RKO (cell line): ENCODE measurements at regions not wholly inside any gene's neighbourhood (a gene's known extent, or its start where the extent isn't known, plus 50 kb on each side); places are given as distances from the start of the nearest gene placed in this dataset.
"Not testable (repeated sequence)": the region's sequence is repeated elsewhere in the genome, so short reads cannot be mapped to it uniquely, and the experiment has no call there.

Experiments used
- DNase-seq: peaks from one replicate; pipeline ENCODE4 v3.0.0-alpha.2; 2016; ENCODE audit warnings: low spot score

DNA sequence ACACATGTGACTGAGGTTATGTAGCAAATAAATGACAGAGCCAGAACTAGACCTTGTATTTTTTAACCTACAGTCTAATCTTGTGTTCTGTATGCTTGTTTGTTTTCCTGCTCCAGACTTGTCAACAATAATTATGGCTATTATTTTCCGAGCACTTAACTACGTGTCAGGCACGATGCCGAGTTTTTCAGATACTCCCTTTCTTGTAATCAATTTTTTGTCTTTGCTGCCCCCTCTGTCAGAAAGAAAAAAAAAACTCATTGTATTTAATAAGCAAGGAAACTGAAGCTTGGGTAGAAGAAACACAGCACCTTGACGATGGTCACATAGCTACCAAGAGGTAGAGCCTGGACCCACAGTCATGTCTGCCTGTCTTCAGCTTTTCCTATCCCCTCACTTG, 95.7 kb upstream of the TRIM77 start:
- peak; percentile 20 for DNase-seq

DNA sequence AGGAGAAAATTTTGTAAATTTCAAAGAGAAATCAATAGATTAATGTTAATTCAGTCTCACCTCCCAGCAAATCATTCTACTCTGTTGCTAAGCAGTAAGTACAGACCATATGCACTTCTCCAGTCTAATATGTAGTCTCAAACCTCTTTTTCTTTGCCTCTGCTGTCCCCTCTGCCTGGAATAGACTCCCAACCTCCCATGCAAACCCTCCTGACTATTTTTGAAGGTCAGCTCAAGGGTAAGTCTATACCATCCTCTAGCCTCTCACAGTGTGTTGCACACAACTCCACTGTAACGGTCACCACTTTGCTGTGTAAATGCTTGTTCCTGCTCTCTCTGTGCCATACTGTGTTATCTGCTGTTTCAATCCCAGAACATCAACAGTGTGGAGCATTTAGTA, 94.5 kb upstream of the TRIM77 start:
- DNase-seq: not testable (repeated sequence)

DNA sequence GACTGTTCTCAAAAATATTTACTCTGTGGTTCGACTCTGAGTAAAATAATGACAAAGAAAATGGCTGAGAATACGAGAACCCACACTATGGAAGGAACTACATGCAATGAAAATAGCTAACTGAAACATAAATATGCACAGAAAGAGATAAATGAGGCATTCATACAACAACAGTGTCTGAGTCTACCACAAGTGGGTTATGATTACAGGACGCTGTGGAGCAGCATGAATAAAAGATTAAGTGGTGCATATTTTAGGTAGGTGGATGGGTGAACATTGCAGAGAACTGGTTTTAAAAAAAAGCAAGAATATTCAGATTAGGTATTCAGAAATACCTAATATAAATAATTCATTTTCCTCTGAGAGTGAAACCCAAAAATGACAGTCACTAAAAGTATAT, 93.9 kb upstream of the TRIM77 start:
- not testable (repeated sequence) for DNase-seq

DNA sequence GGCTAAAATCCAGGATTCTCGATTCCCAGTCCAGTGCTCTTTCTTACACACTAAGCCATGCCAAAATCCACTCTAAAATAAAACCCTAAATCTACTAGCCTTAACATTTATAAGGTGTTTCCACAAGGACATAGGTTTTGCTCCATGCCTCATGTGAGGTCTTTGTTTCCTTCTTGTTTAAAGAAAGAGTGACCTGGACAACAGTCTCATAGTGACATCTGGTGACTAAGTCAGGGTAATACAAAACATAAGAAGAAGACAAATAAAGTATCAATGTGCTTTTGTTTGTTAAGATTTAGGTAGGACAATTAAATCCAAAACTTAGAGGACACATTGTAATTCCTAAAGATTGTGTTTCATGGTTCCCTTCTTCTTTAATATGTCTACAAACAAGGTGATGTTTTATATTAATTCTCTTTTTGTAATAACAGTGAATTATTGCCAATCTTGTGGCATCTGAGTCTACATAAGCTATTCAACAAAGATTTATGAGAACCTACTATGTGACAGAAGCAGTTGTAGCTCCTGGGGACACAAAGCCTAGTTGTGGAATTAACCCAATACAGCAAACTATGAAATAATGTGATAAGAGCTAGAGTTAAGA, 93.0 kb upstream of the TRIM77 start:
- DNase-seq: peak; percentile 13

DNA sequence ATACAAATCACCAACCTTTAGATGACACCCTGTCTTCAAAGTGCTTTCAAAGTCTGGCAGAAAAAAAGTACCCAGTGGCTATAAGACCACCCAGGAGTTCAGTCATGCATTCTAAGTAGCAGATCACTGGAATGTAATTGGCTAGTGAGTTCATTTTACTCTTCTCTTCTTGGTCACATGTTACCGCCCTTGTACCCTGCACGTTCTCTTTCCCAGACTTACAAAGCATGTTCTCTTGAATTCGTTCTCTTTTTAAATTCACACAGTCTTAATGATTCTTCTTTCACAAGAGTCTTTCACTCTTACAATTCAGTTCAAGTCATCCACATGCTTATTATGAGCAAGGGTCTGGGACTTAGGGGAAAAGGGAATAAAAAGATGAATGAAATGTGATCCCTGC, 89.4 kb upstream of the TRIM77 start:
- not testable (repeated sequence) for DNase-seq

DNA sequence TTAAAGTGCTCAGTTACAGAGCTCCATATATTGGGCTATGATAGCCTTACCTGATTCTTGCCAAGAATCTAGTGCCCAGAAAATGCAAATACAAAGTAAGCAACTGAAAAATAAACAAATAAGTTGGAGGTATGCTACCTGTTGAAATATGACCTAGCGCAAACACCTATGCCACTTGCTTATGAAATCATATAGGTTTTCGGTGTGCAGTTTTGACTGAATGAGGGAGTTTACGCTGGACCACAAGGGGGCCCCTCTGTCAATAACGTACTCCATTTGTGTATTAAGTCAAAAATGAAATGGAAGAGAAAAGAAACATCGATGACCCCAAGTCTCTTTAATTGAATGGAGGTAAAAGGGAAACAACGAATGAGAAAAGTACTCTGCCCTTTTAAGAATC, 84.9 kb upstream of the TRIM77 start:
- no peak for DNase-seq

DNA sequence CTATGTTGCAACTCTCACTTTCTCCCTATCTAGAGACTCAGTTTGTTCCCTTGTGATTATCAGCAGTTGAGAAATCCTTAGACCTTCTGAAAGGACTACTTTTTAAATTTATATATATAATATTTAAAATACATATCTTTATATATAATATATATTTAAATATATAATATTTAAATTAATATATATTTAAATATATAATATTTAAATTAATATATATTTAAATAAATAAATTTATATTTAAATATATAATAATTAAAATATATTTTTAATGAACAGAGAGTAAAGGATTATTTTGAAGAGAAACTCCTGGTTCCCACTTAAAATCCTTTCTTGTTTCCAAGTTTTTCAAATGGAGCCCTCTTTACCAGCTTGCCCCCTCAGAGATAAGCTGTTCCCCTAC, 83.7 kb upstream of the TRIM77 start:
- DNase-seq: no peak

DNA sequence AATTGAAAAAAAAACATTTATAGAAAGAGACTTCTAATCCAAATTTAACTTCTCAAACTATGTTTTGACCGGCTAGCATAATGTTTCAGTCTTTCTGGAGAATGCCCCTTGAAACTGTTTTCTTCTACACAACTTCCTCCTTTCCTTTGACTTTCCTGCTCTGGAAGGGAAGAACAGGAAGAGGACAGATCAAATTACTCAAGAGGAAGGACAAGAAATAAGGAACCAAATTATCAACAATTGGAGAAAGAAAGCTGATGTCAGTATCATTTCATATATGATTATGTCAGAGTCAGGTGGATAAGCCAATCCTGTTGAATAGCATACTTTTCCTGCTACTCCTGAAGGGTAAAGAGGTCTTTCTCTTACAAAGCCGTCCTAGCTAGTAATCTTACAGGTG, 83.2 kb upstream of the TRIM77 start:
- not testable (repeated sequence) for DNase-seq

DNA sequence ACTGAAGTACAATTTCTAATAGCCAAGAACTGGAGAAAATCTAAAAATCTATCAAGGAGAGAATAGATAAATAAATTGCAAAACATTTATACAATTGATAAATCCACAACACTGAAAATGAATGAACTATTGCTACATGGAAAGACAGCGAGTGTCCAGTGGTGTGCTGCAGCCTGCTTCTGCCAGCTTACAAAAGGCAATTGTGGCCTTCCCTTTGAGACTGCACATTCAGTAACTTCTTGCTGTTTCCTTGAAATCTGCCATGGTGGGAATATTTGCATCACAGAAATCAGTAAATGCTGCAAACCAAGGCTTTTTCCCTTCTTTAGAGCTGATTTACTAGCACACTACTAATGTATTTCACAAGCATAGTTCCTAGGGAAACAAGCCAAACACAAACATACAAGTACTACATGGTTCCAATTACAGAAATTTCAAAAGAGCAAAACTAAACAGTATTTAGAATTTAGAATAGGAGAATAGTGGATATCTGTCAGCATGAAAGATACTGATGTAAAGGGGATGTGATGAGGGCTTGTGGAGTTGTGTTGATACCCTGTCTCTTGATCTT, 76.9 kb upstream of the TRIM77 start:
- DNase-seq: no peak

DNA sequence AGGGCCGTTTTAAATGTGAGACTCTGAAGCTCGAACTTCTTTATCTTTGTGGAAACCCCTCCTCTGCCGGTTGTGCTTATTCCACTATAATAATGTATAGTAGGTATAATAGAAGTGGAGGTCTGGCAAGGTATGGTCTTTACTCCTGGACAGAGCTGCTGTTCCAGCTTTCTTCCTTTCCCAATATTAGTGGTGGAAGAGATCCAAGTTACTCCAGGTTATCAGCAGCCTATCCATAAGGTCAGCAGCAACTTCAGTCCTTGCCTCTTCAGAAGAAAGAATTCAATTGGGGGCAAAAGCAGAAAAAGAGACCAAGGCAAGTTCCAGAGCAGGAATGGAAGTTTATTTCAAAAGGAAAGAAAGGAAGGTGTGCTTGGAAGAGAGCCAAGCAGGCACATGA, 69.3 kb upstream of the TRIM77 start:
- not testable (repeated sequence) for DNase-seq

DNA sequence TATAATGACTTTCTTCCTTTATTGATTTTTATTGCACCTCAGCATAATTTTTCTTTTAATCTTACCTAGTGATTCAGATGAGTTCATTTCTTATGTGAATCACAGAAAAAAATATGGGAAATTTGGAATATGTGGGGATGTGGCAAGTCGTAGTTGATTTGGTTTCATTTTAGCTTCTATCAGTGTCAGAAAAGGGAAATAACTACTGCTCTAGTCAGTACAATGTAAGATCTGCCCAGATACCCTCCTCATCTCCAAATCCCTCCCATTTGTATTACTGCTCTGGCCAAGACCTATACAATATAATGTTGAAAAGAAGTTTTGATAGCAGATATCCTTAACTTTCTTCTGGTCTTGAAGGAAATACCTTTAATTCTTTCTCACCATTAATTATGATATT, 61.9 kb upstream of the TRIM77 start:
- DNase-seq: not testable (repeated sequence)

DNA sequence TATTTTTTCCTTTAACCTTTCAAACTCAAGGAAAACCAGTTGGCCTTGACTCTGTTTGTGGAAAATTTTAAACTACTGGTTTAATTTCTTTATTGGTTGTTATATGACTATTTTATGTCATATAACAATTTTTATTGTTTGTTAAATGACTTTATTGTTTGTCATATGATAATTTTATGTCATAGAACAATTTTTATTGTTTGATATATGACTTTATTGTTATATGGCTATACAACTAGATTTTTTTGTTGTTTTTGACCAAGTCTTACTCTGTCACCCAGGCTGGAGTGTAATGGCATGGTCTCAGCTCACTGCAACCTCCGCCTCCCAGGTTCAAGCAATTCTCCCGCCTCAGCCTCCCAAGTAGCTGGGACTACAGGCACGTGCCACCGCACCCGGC, 61.1 kb upstream of the TRIM77 start:
- DNase-seq: not testable (repeated sequence)

DNA sequence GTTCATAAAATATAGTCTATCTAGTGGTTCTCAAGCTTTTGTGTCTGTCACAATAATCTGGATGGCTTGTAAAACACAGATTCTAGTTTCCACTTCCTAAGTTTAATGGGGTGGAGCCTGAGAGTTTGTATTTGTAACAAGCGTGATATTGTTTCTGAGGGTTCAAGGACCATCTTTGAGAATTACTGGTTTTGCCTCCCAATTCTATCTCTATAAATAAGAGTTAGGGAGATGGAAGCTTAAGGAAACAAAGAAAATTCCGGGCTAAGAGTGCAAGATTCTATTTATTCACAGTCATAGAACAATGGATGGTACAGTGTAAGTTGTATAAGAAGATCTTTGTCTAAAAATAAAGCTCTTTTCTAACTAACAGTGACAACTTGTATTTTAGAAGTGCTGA, 55.4 kb upstream of the TRIM77 start:
- not testable (repeated sequence) for DNase-seq

DNA sequence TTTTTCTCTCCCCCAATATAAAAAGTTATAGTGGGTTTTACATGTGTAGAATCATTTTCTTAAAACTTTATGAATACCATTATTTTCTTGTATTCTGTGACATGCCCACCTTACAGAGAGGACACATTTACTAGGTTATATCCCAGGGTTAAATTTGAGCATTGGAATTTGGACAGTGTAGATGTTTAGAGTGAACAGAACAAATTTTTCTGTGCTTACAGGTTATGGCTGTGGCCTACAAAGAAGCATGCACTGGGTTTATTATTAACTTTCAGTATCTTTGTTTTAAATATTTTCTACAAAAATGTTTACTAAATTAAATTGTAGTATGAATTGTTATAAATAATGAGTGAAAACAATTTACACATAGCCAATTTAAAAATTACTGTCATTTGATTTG, 51.3 kb upstream of the TRIM77 start:
- not testable (repeated sequence) for DNase-seq

DNA sequence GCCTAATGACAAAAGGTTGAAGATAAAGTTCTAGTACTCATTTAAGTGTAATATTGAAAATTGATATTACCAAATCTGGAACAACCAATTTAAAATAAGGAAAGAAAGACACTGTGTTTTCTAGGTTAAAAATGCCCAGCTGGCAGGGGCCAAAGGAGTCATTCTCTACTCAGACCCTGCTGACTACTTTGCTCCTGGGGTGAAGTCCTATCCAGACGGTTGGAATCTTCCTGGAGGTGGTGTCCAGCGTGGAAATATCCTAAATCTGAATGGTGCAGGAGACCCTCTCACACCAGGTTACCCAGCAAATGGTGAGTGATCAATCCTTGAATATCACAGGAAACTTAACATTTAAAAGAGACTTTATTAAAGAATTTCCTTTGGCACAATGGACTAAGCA, 50.7 kb upstream of the TRIM77 start:
- DNase-seq: not testable (repeated sequence)

DNA sequence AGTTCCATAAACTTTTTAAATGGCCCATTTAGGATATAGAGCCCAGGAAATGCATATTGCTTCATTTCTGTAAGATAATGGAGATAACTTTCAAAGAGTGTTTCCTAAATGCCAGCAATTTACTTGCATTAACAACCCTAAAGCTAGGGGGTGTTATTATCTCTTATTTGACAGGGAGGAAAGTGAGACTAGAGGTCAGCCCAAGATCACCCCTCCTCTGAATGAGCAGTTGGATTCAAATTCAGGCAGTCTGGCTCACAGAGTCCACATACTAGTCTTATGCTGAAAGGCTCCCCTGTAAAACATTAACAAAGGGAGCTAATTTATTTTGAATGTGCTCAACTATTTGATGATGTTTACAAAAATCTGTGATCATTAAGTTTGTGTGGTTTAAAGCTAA, 49.9 kb upstream of the TRIM77 start:
- peak; percentile 2 for DNase-seq
